GM18873 (cell line): ENCODE measurements at regions not wholly inside any gene's neighbourhood (a gene's known extent, or its start where the extent isn't known, plus 50 kb on each side); places are given as distances from the start of the nearest gene placed in this dataset.
"Not testable (repeated sequence)": the region's sequence is repeated elsewhere in the genome, so short reads cannot be mapped to it uniquely, and the experiment has no call there.

Experiments
- ATAC-seq: cut with Tn5 transposase; IDR thresholded peaks from one replicate; pipeline ENCODE4 v1.9.1; 2021; ENCODE audit warnings: mild to moderate bottlenecking, moderate library complexity, moderate number of reproducible peaks; ENCODE audit not compliant: unreplicated experiment, low FRiP score

DNA sequence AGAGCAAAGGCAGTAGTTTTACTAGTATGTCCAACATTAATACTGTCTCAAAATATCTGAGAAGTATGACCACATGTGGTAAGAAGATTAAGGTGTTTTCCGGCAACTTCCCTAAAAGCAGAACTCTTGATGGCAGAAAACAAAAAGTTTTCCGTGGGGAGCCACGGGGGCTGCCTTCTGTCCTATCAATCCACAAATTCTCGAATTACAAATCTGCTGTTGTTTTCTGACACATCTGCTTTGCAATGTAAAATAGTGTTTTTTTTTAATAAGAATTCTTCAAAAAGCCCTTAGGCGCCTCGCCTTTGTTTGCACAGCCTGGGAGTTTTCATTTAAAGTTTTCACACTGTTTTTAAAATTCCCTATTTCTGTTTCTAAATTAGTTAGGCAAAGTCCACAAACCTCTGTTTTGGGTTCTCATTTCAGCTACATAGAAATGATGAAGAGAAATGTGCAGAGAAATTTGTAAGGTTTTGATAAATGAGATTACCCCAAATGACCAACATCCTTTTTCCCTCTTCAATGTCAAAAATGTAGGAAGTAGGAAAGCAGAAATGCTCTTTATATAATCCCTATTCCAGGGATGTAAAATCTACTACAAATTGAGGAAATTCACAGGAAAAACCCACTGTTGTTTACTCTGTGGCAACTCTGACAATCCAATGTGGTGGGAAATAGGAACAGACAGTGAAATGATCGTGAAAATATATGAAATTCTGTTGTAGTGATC lies 385.8 kb downstream of the ZEB2 start:
- no peak for ATAC-seq

- ATAC-seq: no peak
Observed at GRCh38 chr2:144132357-144132756, 387.6 kb downstream of the ZEB2 start.

- no peak for ATAC-seq
Observed at GRCh38 chr2:144131042-144131441, 388.9 kb downstream of the ZEB2 start.

- no peak for ATAC-seq
Observed at GRCh38 chr2:144130551-144130950, 389.4 kb downstream of the ZEB2 start.

GRCh38 chr2:144128130-144128746 lies 391.7 kb downstream of the ZEB2 start:
- no peak for ATAC-seq

DNA sequence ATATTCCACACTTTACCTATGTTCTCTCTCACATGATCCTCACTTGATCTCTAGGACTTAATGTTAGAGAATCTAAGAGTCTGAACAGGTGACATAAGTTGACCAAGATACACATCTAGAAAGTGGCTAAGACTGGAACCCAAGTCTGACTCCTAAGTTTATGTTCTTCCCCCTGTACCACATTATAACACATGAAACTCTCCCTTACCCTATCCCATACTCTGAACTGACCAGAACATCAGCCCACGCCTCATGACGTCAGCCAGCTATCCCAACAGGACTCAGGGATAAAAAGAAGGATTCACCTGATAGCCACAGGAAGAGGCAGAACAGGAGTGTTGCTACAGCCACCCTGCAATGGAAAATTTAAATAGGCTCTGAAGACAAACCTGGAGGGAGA lies 392.2 kb downstream of the ZEB2 start:
- ATAC-seq: no peak

GRCh38 chr2:144126302-144126701 lies 393.6 kb downstream of the ZEB2 start:
- ATAC-seq: no peak

GRCh38 chr2:144125751-144126150 lies 394.2 kb downstream of the ZEB2 start:
- ATAC-seq: no peak

- no peak for ATAC-seq
Observed at GRCh38 chr2:144124882-144125281, 395.0 kb downstream of the ZEB2 start.

DNA sequence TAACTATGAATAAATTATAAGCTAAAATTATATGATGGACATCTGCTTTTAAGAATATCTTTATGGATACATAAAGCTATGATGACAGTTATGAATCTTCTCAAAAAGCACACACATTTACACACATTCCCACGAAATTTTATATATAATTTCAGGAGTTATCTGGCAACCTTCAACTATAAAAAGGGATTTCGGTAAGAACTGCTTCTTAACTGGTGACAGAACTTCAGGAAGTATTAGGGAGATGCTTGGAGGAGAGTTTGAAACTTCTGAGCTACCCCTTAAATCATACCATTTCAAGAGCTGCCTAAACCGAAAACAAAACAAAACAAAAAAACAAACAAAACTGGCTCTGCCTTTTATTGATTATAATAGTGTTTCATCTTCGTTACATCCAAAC lies 399.4 kb downstream of the ZEB2 start:
- no peak for ATAC-seq

GRCh38 chr2:144117086-144117485 lies 402.8 kb downstream of the ZEB2 start:
- ATAC-seq: no peak

- ATAC-seq: no peak
Observed at GRCh38 chr2:144115739-144116291, 404.1 kb downstream of the ZEB2 start.

GRCh38 chr2:144114760-144115159 lies 405.2 kb downstream of the ZEB2 start:
- ATAC-seq: no peak

DNA sequence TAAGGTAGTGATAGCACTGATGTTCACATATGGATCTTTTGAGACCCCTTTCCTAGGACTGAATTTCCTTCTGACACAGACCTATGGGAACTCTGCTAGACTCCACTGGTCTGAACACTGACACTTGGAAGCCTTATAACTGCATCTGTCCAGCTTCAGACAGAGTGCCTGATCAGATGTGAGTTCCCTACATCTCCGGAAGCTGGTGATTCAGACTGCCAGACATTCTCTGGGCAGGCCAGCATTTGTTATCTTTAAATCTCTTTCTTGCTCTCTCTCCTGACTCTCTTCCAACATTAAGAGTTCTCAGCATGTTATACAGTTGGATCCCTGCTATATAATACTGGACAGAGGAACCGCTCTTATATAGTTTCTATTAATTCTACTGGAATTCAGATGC lies 408.5 kb downstream of the ZEB2 start:
- ATAC-seq: no peak

DNA sequence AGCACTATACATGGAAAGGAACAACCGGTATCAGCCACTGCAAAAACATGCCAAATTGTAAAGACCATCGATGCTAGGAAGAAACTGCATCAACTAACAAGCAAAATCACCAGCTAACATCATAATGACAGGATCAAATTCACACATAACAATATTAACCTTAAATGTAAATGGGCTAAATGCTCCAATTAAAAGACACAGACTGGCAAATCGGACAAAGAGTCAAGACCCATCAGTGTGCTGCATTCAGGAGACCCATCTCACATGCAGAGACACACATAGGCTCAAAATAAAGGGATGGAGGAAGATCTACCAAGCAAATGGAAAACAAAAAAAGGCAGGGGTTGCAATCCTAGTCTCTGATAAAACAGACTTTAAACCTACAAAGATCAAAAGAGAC lies 413.8 kb downstream of the ZEB2 start:
- ATAC-seq: not testable (repeated sequence)

DNA sequence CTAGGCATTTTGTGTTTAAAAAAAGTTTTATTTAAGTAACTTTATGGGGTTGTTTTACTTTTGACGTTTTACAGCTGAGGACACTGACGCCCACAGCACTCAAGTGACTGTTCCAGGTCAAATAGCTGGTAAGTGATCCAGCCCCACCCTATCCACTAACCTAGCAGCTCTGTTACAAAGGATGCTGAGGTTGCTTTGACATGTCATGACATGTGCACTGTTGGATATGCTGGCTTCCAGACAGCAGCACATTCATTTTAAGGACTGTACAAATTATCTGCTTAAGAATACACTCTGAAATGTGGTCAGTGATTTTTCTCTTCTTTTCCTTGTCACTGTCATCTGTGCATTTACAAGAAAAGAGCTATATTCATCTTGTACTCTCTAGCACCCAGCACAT lies 417.5 kb downstream of the ZEB2 start:
- ATAC-seq: no peak

DNA sequence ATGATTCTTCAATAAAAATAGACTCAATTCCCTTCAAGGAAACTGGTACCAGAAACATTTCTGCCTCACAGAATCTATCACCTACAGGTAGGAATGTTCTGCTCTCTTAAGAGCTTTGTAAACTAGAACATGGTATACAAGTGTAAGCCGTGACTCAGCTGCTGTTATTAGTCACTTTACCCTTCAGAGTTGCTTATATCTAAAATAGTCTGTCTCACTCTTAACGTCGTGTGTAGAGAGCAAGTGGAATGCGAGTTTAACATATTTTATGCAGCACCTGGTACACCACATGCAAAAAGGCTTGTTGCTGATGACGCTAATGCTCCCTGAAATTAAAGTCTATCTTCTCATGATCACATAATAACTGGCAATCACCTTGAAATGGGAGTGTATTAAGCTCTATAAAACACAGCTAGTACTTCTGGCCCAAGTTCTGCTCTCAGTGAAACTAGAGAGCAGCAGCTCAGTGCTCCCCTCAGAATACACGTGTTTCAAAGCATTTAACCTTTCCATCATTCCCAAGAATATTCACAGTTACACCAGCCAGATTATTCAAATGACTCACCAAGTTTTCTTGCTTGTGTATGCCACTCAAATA lies 420.0 kb downstream of the ZEB2 start:
- ATAC-seq: no peak

- no peak for ATAC-seq
Observed at GRCh38 chr2:144099340-144099739, 420.6 kb downstream of the ZEB2 start.

DNA sequence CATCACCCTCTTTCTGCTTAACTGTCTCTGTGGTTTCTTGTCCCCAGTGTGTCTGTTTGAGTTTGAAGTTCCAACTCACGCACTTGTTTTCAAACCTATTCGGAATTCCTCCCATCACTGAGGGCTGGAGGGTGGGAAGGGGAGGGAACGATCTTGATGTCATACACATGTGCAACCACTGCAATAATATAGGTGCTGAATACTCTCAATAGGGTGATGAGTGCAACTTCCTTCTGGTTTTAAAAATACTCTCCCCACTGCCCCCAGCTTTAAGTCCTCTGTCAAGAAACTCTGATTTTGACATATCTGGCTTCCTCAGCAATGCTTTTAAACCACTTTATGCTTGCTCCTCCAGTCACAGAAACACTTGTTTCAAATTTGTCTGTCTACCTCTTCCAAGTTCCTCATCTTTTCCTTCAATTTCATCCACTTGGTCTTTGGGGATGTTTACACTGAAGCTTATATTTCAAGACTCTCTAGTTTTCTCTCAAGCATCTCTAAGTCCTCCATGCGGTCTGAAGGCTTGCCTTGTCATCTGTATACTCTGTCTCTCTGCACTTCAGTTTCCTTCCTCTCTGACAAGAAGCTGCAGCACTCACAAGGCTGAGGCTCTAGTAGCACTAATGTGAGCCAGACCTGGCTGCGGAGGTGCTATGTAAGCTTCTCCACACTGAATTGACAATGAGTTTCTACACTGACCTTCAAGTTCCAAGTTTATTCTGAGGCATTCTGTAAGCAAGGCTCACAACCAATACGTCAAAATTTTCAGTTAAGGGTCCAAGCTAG lies 422.3 kb downstream of the ZEB2 start:
- no peak for ATAC-seq

GRCh38 chr2:144096531-144096930 lies 423.4 kb downstream of the ZEB2 start:
- ATAC-seq: no peak
